ENCODE measurements at regions not wholly inside any gene's neighbourhood (a gene's known extent, or its start where the extent isn't known, plus 50 kb on each side); places are given as distances from the start of the nearest gene placed in this dataset.

GRCh38 chr19:41495589-41495988 is 52.6 kb downstream of the ERICH4 start:
- ChIA-PET CTCF (no interaction called here), POLR2A (no interaction called here)
- Mint-ChIP-seq H3K4me3 (no peak overlapping the region), H3K27ac (no peak overlapping the region), H3K4me1 (ENCODE audit: low read depth) (no peaks in the 10 kb centered on the region), H3K27me3 (peaks cover 11% of the 10 kb centered on the region), H3K9me3 (no peaks in the 10 kb centered on the region), H3K36me3 (ENCODE audit: low read depth) (no peaks in the 10 kb centered on the region)
- DNase-seq (no peak), ATAC-seq (no peak)
- TF ChIP-seq CTCF (IDR thresholded peaks at IDR 0.05): no peak
- intact Hi-C loops (cut with micrococcal nuclease): no loop called here

- H3K36me3 Mint-ChIP-seq (ENCODE audit: low read depth): no peaks in the 10 kb centered on the region
- peaks cover 15% of the 10 kb centered on the region for H3K27me3 Mint-ChIP-seq
- TF ChIP-seq CTCF (IDR thresholded peaks at IDR 0.05): no peak
- DNase-seq: no peak
- intact Hi-C loops (cut with micrococcal nuclease): no loop called here
- POLR2A ChIA-PET: no interaction called here
- H3K27ac Mint-ChIP-seq: no peak overlapping the region
- H3K4me1 Mint-ChIP-seq (ENCODE audit: low read depth): peaks cover 3% of the 10 kb centered on the region
- no peak overlapping the region for H3K4me3 Mint-ChIP-seq
- no peaks in the 10 kb centered on the region for H3K9me3 Mint-ChIP-seq
- ATAC-seq: no peak
- CTCF ChIA-PET: no interaction called here
These were observed 56.9 kb downstream of the ERICH4 start for GRCh38 chr19:41499899-41500298.

GRCh38 chr19:41500443-41500842 is 57.5 kb downstream of the ERICH4 start:
- no peak overlapping the region for H3K27ac Mint-ChIP-seq
- ATAC-seq (no peak), DNase-seq (no peak)
- no peak overlapping the region for H3K4me3 Mint-ChIP-seq
- no peaks in the 10 kb centered on the region for H3K9me3 Mint-ChIP-seq
- peaks cover 15% of the 10 kb centered on the region for H3K27me3 Mint-ChIP-seq
- ChIA-PET POLR2A (no interaction called here), CTCF (no interaction called here)
- no peak for TF ChIP-seq CTCF (IDR thresholded peaks at IDR 0.05)
- H3K4me1 Mint-ChIP-seq (ENCODE audit: low read depth): peaks cover 3% of the 10 kb centered on the region
- intact Hi-C loops (cut with micrococcal nuclease): no loop called here
- H3K36me3 Mint-ChIP-seq (ENCODE audit: low read depth): no peaks in the 10 kb centered on the region

GRCh38 chr19:41501854-41502253 is 58.9 kb downstream of the ERICH4 start:
- Mint-ChIP-seq H3K27ac (no peak overlapping the region), H3K9me3 (no peaks in the 10 kb centered on the region), H3K27me3 (peaks cover 21% of the 10 kb centered on the region), H3K4me1 (ENCODE audit: low read depth) (peaks cover 3% of the 10 kb centered on the region), H3K4me3 (no peak overlapping the region), H3K36me3 (ENCODE audit: low read depth) (no peaks in the 10 kb centered on the region)
- ATAC-seq: no peak
- POLR2A ChIA-PET: no interaction called here
- CTCF ChIA-PET: no interaction called here
- intact Hi-C loops (cut with micrococcal nuclease): no loop called here
- no peak for DNase-seq
- TF ChIP-seq CTCF (IDR thresholded peaks at IDR 0.05): no peak

GRCh38 chr19:41505105-41505504 is 62.1 kb downstream of the ERICH4 start:
- no peaks in the 10 kb centered on the region for H3K9me3 Mint-ChIP-seq
- CTCF ChIA-PET: no interaction called here

More at GRCh38 chr19:41505105-41505504, 62.1 kb downstream of the ERICH4 start:
- H3K27ac Mint-ChIP-seq: no peak overlapping the region
- no peak overlapping the region for H3K4me3 Mint-ChIP-seq
- TF ChIP-seq CTCF (IDR thresholded peaks at IDR 0.05): no peak
- POLR2A ChIA-PET: no interaction called here
- H3K36me3 Mint-ChIP-seq (ENCODE audit: low read depth): no peaks in the 10 kb centered on the region
- no peak for DNase-seq
- peaks cover 12% of the 10 kb centered on the region for H3K27me3 Mint-ChIP-seq
- intact Hi-C loops (cut with micrococcal nuclease): no loop called here
- peaks cover 3% of the 10 kb centered on the region for H3K4me1 Mint-ChIP-seq (ENCODE audit: low read depth)
- no peak for ATAC-seq

Measured in activated CD8-positive, alpha-beta T cell treated with anti-CD3 and anti-CD28 coated beads for 36 hours (primary cell).